ENCODE measurements at regions not wholly inside any gene's neighbourhood (a gene's known extent, or its start where the extent isn't known, plus 50 kb on each side); places are given as distances from the start of the nearest gene placed in this dataset.

- no peak for TF ChIP-seq ZNF17 (CRISPR knock-in tag; IDR thresholded peaks at IDR 0.05)
- no peak for TF ChIP-seq SUZ12 (IDR thresholded peaks at IDR 0.05; ENCODE audit: low read depth, low read length)
- no peak for TF ChIP-seq MATR3 (CRISPR knock-in tag; IDR thresholded peaks at IDR 0.05)
- TF ChIP-seq ZNF3 (CRISPR knock-in tag; IDR thresholded peaks at IDR 0.05), result no peak
- no peak for TF ChIP-seq DPF2 (CRISPR knock-in tag; IDR thresholded peaks at IDR 0.05; ENCODE audit: borderline replicate concordance, low read depth)
- no peak for TF ChIP-seq ZNF790 (CRISPR knock-in tag; IDR thresholded peaks at IDR 0.05; ENCODE audit: borderline replicate concordance)
- no peak for TF ChIP-seq IKZF5 (CRISPR knock-in tag; IDR thresholded peaks at IDR 0.05)
Observed at GRCh38 chr10:131652438-131653139, 248.2 kb upstream of the PPP2R2D start (continued).

- Histone ChIP-seq H3K4me1 (ENCODE audit: insufficient read depth, low read length) (no peaks in the 10 kb centered on the region), H3K27ac (ENCODE audit: extremely low read length, insufficient read depth, low read length) (no peak overlapping the region), H3K9me3 (ENCODE audit: low read length) (no peaks in the 10 kb centered on the region), H3K27me3 (ENCODE audit: control insufficient read depth in 1 of 2, insufficient read depth in 2 of 2, low read length in 2 of 2) (no peaks in the 10 kb centered on the region; a peak in 2 of 5 replicates), H3K36me3 (replicated peaks in 1 of 2; ENCODE audit: control insufficient read depth in 1 of 2, insufficient read depth in 2 of 2, low read length in 2 of 2) (no peaks in the 10 kb centered on the region), H3K4me2 (ENCODE audit: low read depth, low read length) (no peak overlapping the region), H3K4me3 (replicated peaks in 1 of 3; ENCODE audit: insufficient read depth in 1 of 3, low read depth in 2 of 3, low read length in 3 of 3) (no peak overlapping the region), H4K20me1 (ENCODE audit: insufficient read depth, low read length) (no peaks in the 10 kb centered on the region), H2AFZ (ENCODE audit: low read length) (no peak overlapping the region), H3K9ac (ENCODE audit: insufficient read depth, low read depth, low read length) (no peak overlapping the region), H3K79me2 (ENCODE audit: insufficient read depth, low read length) (no peaks in the 10 kb centered on the region)
- CTCF ChIA-PET (ENCODE audit: low intra/inter-chr PET ratio, low total read pairs), result no interaction called here
- TF ChIP-seq NR2C2 (CRISPR knock-in tag; IDR thresholded peaks at IDR 0.05; ENCODE audit: borderline replicate concordance) (no peak), BRCA1 (CRISPR knock-in tag; IDR thresholded peaks at IDR 0.05) (no peak), HMGA1 (CRISPR knock-in tag; conservative IDR thresholded peaks at IDR 0.05) (no peak), LCORL (IDR thresholded peaks at IDR 0.05) (no peak), LCORL (CRISPR knock-in tag; IDR thresholded peaks at IDR 0.05) (no peak), SKIL (CRISPR knock-in tag; IDR thresholded peaks at IDR 0.05; ENCODE audit: borderline replicate concordance) (no peak), ZNF264 (CRISPR knock-in tag; IDR thresholded peaks at IDR 0.05) (no peak), ZC3H4 (CRISPR knock-in tag; IDR thresholded peaks at IDR 0.05; ENCODE audit: borderline replicate concordance) (no peak), IKZF1 (IDR thresholded peaks at IDR 0.05) (no peak), POGZ (CRISPR knock-in tag; IDR thresholded peaks at IDR 0.05) (no peak), ESRRA (CRISPR knock-in tag; IDR thresholded peaks at IDR 0.05; ENCODE audit: low read depth) (no peak), ATAD3A (CRISPR knock-in tag; IDR thresholded peaks at IDR 0.05) (no peak), ZNF709 (CRISPR knock-in tag; IDR thresholded peaks at IDR 0.05) (no peak), ZNF773 (CRISPR knock-in tag; IDR thresholded peaks at IDR 0.05; ENCODE audit: borderline replicate concordance) (no peak), PHB2 (IDR thresholded peaks at IDR 0.05; ENCODE audit: partially characterized antibody) (no peak), FOXK1 (CRISPR knock-in tag; IDR thresholded peaks at IDR 0.05; ENCODE audit: borderline replicate concordance, low read depth) (no peak), ZNF7 (CRISPR knock-in tag; IDR thresholded peaks at IDR 0.05) (no peak)
- WGBS (ENCODE audit: low lambda C conversion rate), result 30% methylated on average over 8 of the region's 14 CpGs
- FAIRE-seq (no peak), ATAC-seq (no peak), DNase-seq (ENCODE audit: low spot score) (no peak)
- intact Hi-C loops (cut with micrococcal nuclease; ENCODE audit: unreplicated experiment) (no loop called here), in situ Hi-C loops (cut with HindIII; ENCODE audit: extremely low pct_ligation_motif_present, low pct_unique_long_range_greater_than_20kb) (no loop called here)
- BruUV-seq (replicated peaks), result no TSS peak
- POLR2A ChIA-PET, result no interaction called here
Observed at GRCh38 chr10:131653140-131653539, 247.7 kb upstream of the PPP2R2D start.
